ENCODE measurements at regions not wholly inside any gene's neighbourhood (a gene's known extent, or its start where the extent isn't known, plus 50 kb on each side); places are given as distances from the start of the nearest gene placed in this dataset.

DNA sequence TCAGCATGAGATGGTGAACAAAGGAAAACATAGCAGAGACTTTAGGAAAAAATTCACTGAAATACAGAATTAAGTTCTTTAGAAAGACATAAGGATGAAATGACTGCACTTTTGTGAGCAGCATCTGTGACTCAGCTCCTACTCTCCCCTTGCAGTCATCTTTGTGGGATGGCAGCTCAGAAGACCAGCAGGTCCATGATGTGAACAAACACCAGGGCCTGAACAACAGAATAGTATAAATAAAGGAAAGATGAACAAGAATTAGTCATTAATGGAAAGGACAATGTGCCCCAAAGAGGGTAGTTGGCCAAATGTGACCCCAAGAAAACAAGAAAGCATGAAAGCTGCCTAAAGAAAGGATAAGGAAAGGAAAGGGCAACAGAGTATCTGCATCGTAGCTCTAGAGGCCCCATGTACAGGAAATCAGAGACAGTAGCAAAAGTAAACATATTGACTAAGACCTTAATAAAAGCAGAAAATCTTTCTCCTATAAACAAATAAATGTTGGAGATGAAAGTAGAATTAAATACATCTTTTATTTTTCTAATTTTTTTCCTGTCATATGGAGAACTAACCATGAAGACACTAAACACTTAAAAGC, 318.0 kb downstream of the ZEB2 start:
- 81 to 87% methylated on average over 1 of the region's 1 CpG for WGBS, 2 donors
- TF ChIP-seq POLR2A (IDR thresholded peaks at IDR 0.05) = no peak
- ATAC-seq (no peak), DNase-seq (no peak)
- intact Hi-C loops (cut with DNase I) = no loop called here
- H3K36me3 ChIP-seq (replicated peaks in 1 of 2; ENCODE audit: insufficient read depth in 1 of 2, low read depth in 2 of 2) = no peaks in the 10 kb centered on the region
- H3K4me1 ChIP-seq = peaks cover 4% of the 10 kb centered on the region
- no peak overlapping the region for H3K27ac ChIP-seq
- no peak overlapping the region for H3K4me3 ChIP-seq
- no peaks in the 10 kb centered on the region for H3K27me3 ChIP-seq
- no peaks in the 10 kb centered on the region for H3K9me3 ChIP-seq

DNA sequence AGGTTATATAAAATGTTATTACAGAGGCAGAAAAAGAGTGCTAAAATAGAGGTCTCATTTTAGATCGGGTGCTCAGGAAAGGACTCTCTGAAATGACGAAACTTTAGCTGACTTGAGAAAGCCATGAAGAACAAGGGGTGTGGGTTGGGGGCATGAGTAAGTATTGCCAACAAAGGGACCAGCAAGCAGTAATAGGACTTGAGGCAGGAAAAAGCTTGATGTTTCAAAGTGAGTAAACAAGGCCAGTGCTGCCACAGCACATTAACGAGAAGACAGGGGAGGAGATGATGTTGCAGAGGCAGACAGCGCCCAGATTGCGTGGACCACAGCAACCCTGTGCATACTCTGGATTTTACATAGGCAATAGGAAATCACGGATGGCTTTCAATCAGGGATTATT, 318.8 kb downstream of the ZEB2 start:
- TF ChIP-seq, protein P1, sequence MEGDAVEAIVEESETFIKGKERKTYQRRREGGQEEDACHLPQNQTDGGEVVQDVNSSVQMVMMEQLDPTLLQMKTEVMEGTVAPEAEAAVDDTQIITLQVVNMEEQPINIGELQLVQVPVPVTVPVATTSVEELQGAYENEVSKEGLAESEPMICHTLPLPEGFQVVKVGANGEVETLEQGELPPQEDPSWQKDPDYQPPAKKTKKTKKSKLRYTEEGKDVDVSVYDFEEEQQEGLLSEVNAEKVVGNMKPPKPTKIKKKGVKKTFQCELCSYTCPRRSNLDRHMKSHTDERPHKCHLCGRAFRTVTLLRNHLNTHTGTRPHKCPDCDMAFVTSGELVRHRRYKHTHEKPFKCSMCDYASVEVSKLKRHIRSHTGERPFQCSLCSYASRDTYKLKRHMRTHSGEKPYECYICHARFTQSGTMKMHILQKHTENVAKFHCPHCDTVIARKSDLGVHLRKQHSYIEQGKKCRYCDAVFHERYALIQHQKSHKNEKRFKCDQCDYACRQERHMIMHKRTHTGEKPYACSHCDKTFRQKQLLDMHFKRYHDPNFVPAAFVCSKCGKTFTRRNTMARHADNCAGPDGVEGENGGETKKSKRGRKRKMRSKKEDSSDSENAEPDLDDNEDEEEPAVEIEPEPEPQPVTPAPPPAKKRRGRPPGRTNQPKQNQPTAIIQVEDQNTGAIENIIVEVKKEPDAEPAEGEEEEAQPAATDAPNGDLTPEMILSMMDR (IDR thresholded peaks at IDR 0.05) = no peak
- no peak for TF ChIP-seq POLR2A (IDR thresholded peaks at IDR 0.05)
- WGBS, 2 donors = 89 to 96% methylated on average over 6 of the region's 6 CpGs
- Histone ChIP-seq H3K27ac (no peak overlapping the region), H3K4me3 (no peak overlapping the region), H3K4me1 (peaks cover 4% of the 10 kb centered on the region), H3K27me3 (no peaks in the 10 kb centered on the region), H3K9me3 (no peaks in the 10 kb centered on the region), H3K36me3 (replicated peaks in 1 of 2; ENCODE audit: insufficient read depth in 1 of 2, low read depth in 2 of 2) (no peaks in the 10 kb centered on the region)
- ATAC-seq (no peak), DNase-seq (no peak)
- intact Hi-C loops (cut with DNase I) = no loop called here

DNA sequence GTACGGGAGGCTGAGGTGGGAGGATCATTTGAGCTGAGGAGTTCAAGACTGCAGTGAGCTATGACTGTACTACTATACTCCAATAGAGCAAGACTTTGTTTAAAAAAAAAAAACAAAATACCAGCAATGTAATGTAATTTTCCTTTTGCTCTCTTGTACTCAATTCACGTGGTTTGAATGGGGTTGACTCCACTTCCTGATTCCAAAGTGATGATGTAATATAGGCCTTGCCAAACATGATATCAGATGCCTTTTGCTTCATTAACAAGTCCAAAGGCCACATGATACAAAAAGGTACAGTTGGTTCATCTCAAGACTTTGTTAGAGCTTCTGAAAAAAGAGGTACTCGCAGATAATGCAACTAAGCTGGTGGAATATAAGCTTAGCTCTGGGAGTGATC, 321.8 kb downstream of the ZEB2 start:
- WGBS, 2 donors = 68 to 69% methylated on average over 3 of the region's 3 CpGs
- no peaks in the 10 kb centered on the region for H3K27me3 ChIP-seq
- TF ChIP-seq POLR2A (IDR thresholded peaks at IDR 0.05) = no peak
- TF ChIP-seq, protein P1 (IDR thresholded peaks at IDR 0.05) = no peak
- peak in 1 of 4 donors; percentile 45 for DNase-seq
- H3K27ac ChIP-seq = no peak overlapping the region
- ATAC-seq = peak; percentile 89
- H3K36me3 ChIP-seq (replicated peaks in 1 of 2; ENCODE audit: insufficient read depth in 1 of 2, low read depth in 2 of 2) = no peaks in the 10 kb centered on the region
- H3K9me3 ChIP-seq = no peaks in the 10 kb centered on the region
- intact Hi-C loops (cut with DNase I) = no loop called here
- peaks cover 4% of the 10 kb centered on the region for H3K4me1 ChIP-seq
- H3K4me3 ChIP-seq = no peak overlapping the region

DNA sequence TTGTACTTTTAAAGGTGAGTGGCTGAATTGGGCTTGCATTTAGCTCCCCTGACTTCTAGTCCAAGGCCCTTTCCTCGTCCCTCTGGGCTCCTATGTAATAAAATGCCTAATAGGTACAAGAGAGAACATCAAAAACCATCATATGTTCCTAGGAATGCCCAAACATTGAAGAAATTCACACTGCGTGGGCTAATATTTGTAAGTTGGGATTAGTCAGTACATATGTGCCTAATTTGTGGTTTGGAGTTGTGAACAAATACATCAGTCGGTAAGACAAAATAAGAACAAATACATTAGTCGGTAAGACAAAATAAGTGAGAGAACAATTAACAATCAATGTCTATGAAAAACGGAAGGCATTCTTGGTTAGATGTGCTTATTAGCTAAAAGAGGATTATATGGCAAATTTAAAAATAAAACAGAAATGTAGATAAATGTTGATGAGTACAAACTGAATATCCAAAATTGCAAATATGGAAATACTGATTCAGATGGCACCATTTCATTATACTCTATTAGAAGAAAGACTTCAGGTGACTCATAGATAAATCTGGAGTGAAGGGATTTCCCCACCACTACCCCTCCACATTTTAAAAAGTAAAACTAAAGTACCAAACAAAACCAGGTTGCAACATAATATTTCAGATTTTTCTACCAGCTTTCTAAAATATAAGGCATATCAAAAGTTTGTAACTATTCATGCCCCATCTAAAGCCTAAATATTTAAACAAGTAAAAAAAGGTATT, 325.4 kb downstream of the ZEB2 start:
- Histone ChIP-seq H3K4me3 (no peak overlapping the region), H3K27me3 (no peaks in the 10 kb centered on the region), H3K4me1 (peaks cover 4% of the 10 kb centered on the region), H3K27ac (no peak overlapping the region), H3K36me3 (replicated peaks in 1 of 2; ENCODE audit: insufficient read depth in 1 of 2, low read depth in 2 of 2) (no peaks in the 10 kb centered on the region), H3K9me3 (no peaks in the 10 kb centered on the region)
- DNase-seq (no peak), ATAC-seq (no peak)
- no peak for TF ChIP-seq POLR2A (IDR thresholded peaks at IDR 0.05)
- TF ChIP-seq, protein P1 (IDR thresholded peaks at IDR 0.05) = no peak
- intact Hi-C loops (cut with DNase I) = no loop called here
- WGBS, 2 donors = 91 to 93% methylated on average over 5 of the region's 5 CpGs

DNA sequence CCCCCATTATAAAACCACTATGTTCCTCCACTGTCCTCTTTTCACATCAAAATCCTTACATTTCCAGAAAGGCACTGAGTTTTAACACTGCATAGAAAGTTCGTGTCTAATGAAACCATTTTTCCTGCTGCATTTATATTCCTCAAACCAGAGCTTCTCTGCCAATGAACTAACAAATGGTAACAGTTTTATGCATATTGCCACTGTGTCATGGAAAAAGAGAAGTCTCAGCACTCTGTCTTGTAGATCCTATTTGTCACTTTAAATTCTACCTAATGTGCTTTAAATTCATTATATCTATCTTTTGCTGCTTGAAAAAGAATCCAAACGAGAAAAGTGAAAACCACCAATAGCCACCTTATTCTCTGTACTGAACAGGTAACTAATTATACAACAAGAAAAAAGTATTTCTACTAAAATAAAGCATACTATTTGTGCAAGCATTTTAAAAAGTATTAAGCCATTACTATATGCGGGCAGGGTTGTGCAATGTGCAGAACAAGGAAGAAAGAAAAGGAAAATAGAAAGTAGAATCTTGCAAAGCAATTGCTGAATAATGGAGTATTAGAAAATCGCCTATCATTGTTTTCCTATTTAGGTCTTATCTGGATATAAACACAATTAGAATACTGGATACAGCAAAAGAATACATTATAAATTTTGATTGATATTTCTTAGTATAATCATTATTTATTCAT, 328.9 kb downstream of the ZEB2 start:
- no peaks in the 10 kb centered on the region for H3K36me3 ChIP-seq (replicated peaks in 1 of 2; ENCODE audit: insufficient read depth in 1 of 2, low read depth in 2 of 2)
- DNase-seq (no peak), ATAC-seq (no peak)
- H3K27ac ChIP-seq = no peak overlapping the region
- no peak overlapping the region for H3K4me3 ChIP-seq
- H3K9me3 ChIP-seq = no peaks in the 10 kb centered on the region
- H3K4me1 ChIP-seq = no peaks in the 10 kb centered on the region
- H3K27me3 ChIP-seq = no peaks in the 10 kb centered on the region
- TF ChIP-seq, protein P1 (IDR thresholded peaks at IDR 0.05) = no peak
- no peak for TF ChIP-seq POLR2A (IDR thresholded peaks at IDR 0.05)
- 80 to 86% methylated on average over 4 of the region's 4 CpGs for WGBS, 2 donors
- intact Hi-C loops (cut with DNase I) = no loop called here
